GM12801 (cell line): ENCODE measurements at regions not wholly inside any gene's neighbourhood (a gene's known extent, or its start where the extent isn't known, plus 50 kb on each side); places are given as distances from the start of the nearest gene placed in this dataset.

ENCODE experiments used
- TF ChIP-seq, protein P1 (sequence below): IDR thresholded peaks from one replicate; pipeline ENCODE4 v1.5.1; 2011; ENCODE audit warnings: control low read depth; ENCODE audit not compliant: insufficient read length; ENCODE audit errors: extremely low read depth

GRCh38 chr2:16381511-16381910 lies 284.1 kb downstream of the CYRIA start:
- TF ChIP-seq, protein P1, sequence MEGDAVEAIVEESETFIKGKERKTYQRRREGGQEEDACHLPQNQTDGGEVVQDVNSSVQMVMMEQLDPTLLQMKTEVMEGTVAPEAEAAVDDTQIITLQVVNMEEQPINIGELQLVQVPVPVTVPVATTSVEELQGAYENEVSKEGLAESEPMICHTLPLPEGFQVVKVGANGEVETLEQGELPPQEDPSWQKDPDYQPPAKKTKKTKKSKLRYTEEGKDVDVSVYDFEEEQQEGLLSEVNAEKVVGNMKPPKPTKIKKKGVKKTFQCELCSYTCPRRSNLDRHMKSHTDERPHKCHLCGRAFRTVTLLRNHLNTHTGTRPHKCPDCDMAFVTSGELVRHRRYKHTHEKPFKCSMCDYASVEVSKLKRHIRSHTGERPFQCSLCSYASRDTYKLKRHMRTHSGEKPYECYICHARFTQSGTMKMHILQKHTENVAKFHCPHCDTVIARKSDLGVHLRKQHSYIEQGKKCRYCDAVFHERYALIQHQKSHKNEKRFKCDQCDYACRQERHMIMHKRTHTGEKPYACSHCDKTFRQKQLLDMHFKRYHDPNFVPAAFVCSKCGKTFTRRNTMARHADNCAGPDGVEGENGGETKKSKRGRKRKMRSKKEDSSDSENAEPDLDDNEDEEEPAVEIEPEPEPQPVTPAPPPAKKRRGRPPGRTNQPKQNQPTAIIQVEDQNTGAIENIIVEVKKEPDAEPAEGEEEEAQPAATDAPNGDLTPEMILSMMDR, result no peak

DNA sequence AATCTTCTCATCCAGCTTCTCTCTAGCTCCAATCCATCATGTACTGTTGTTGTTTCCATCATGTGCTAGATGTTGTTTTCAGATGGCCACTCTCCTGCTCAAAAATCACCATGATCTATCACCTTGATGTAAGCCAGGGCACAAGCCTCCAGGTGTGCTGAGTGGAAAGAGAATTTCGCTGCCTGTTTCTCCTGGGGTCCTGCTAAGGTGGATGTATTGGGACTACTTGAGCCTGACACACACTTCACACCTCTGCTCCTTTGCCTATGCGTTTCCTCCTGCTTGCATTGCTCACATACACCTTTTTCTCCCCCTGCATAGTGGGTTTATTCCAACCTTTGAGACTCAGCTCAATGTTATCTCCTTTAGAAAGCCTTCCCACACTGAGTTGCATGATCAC lies 287.6 kb downstream of the CYRIA start:
- TF ChIP-seq, protein P1, result no peak

- TF ChIP-seq, protein P1, result no peak
Measured at GRCh38 chr2:16375981-16376380, 289.7 kb downstream of the CYRIA start.

DNA sequence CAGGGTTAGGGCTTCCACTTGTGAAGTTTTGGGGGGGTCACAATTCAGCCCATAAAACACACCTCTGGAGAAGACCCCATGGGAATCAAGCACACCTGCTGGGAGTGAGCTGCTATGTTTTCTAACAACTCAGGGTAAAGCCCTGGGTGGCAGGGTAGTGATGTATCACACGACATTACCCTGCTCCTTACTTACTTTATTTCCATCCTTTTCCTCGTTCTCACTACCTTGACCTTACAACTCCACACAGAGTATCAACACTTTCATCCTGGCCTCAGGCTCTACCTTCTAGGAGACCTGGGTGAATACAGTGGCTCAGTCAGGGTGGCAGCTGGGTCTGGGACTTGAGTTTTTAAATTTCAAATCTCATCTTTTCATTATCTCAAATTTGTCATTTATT lies 290.3 kb downstream of the CYRIA start:
- TF ChIP-seq, protein P1, result no peak

DNA sequence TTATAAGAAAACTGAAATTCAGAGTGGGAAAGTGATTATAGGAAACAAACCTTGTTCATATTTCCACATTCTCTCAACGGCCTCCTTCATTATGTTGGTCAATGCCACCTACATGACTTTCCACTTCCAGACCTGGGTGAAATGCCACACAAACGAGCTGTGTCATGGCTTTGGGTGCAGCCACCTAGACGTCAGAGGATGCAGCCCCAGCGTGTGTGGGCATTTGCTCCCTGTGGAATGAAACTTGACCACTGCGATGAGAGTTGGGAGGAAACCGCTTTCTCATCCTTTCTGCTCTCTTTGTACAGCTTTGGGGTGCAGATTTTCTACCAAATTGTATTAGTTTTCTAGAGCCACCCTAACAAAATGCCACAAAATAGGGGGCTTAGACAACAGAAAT lies 291.0 kb downstream of the CYRIA start:
- TF ChIP-seq, protein P1, result no peak

- TF ChIP-seq, protein P1, result no peak
Measured at GRCh38 chr2:16373341-16373740, 292.3 kb downstream of the CYRIA start.

- TF ChIP-seq, protein P1, result no peak
Measured at GRCh38 chr2:16371751-16372150, 293.9 kb downstream of the CYRIA start.

GRCh38 chr2:16368951-16369350 lies 296.7 kb downstream of the CYRIA start:
- TF ChIP-seq, protein P1, result no peak
